ENCODE measurements at regions not wholly inside any gene's neighbourhood (a gene's known extent, or its start where the extent isn't known, plus 50 kb on each side); places are given as distances from the start of the nearest gene placed in this dataset.
"Not testable (repeated sequence)": the region's sequence is repeated elsewhere in the genome, so short reads cannot be mapped to it uniquely, and the experiment has no call there.

DNA sequence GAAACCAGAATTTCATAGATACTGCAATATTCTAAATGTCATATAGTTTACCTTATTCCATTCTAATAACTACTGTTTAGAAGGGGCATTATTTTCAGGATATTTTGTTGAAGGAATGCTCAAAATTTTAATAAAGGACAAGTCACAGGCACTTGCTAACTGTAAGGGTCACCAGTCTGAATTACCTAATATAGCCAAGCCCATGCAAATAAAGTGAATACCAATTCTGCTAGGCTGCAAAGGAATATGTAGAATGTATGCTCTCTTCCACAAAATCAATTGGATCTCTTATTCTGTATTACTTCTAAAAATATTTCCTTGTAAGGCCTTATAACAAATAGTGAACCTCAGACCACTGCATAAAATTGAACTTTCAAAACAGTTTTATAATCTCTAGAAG, 52.3 kb upstream of the FAT4 start:
- H3K36me3 Mint-ChIP-seq, result no peaks in the 10 kb centered on the region
- H3K27ac Mint-ChIP-seq, result no peak overlapping the region
- no peak overlapping the region for H3K4me3 Mint-ChIP-seq
- no peaks in the 10 kb centered on the region for H3K4me1 Mint-ChIP-seq
- no peaks in the 10 kb centered on the region for H3K9me3 Mint-ChIP-seq
- no peaks in the 10 kb centered on the region for H3K27me3 Mint-ChIP-seq
- ATAC-seq, result no peak

DNA sequence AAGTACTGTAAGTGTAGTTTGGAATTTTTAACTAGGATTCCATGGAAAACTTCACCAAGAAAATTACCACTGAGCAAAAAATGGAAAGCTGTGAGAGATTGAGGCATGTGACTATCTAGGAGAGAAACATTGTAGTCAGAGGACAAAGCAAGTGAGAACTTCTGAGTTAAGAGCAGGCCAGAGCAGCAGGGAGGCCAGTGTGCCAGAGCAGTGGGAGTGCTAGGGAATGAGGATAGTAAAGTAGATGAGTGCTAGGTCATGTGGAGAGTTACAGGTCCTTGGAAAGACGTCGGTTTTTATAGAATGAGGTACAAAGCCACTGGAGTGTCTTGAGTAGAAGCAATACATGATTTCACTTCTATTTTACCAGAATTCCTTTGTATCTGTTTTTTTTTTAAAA, 52.7 kb upstream of the FAT4 start:
- Mint-ChIP-seq H3K27ac (no peak overlapping the region), H3K36me3 (no peaks in the 10 kb centered on the region), H3K27me3 (no peaks in the 10 kb centered on the region), H3K9me3 (no peaks in the 10 kb centered on the region), H3K4me1 (no peaks in the 10 kb centered on the region), H3K4me3 (no peak overlapping the region)
- ATAC-seq, result no peak

DNA sequence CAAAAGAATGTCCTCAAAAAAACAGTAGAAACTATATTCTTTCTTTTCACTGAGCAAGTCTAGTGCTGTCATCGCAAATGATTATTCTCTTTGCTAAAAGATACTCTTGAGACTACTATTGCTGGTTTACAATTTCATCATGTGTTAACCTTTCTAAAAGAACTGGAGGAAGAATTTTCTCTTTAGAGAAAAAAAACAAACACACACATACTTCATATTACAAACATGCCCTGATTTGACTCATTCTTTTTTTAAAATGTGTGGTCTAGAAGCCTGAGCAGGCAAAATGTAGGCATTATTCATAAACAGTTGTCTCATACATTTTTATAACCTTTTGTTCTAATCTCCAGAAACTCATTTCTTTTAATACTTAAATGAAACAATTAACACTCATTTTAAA, 60.6 kb upstream of the FAT4 start:
- H3K27ac Mint-ChIP-seq, result no peak overlapping the region
- no peak overlapping the region for H3K4me3 Mint-ChIP-seq
- no peak for ATAC-seq

DNA sequence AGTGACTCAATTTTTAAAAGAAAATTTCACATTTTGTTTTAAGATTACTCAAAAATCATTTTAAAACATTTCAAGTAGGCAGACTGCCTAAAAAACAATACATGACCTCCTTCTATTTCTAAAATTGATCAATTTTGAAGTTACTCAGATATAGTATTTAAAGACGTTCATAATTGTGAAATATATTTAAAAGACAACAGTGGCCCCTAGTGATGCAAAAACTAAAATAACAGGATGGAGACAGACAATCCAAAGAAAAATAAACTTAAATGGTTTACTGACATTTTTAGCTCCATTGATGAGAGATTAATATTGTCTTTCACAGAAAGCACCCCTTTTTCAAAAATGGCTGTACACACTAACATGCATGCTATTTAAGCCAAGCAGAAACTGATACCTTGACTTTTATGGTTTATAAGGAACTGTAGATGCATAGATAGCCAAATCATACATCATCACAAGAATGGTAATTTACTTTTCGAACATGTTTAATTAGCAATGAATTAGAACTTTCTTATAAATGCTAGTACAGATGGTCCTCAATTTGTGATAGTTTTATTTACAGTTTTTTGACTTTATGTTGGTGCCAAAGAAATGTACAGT, 69.8 kb upstream of the FAT4 start:
- Mint-ChIP-seq H3K27ac (no peak overlapping the region), H3K4me1 (no peaks in the 10 kb centered on the region), H3K9me3 (no peaks in the 10 kb centered on the region), H3K36me3 (no peaks in the 10 kb centered on the region), H3K4me3 (no peak overlapping the region), H3K27me3 (no peaks in the 10 kb centered on the region)
- ATAC-seq, result no peak

More for the DNA sequence above, 60.6 kb upstream of the FAT4 start:
- Mint-ChIP-seq H3K27me3 (no peaks in the 10 kb centered on the region), H3K36me3 (no peaks in the 10 kb centered on the region), H3K9me3 (no peaks in the 10 kb centered on the region), H3K4me1 (no peaks in the 10 kb centered on the region)

DNA sequence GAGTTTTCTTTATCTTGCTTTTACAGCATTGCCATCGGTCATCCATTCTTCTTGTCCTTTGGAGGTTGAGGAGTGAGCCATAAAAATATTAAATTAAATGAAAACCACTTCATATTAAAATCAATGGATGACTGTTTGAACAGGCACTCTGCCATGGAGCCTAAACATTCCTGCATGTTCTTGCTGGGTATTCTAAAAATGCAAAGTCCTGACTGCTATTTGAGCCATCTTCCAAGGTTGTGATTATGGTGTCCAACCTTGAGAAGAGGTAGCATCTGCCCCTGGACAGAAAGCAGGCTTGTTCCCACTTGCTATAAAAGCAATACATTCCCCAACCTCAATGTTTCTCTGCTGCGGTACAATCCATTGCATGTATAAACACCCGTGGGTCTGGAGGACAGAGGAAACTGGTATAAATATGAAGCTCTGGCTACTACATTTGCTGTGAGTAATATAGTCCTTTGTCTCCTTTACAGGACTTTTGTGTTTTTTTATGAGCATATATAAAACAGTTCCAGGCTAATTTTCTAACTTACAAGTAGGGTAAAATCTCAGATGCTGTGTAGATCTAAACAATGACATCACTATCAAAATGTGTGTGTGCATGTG, 70.9 kb upstream of the FAT4 start:
- no peak for ATAC-seq
- Mint-ChIP-seq H3K27ac (no peak overlapping the region), H3K36me3 (no peaks in the 10 kb centered on the region), H3K9me3 (no peaks in the 10 kb centered on the region), H3K4me1 (no peaks in the 10 kb centered on the region), H3K27me3 (no peaks in the 10 kb centered on the region), H3K4me3 (no peak overlapping the region)

DNA sequence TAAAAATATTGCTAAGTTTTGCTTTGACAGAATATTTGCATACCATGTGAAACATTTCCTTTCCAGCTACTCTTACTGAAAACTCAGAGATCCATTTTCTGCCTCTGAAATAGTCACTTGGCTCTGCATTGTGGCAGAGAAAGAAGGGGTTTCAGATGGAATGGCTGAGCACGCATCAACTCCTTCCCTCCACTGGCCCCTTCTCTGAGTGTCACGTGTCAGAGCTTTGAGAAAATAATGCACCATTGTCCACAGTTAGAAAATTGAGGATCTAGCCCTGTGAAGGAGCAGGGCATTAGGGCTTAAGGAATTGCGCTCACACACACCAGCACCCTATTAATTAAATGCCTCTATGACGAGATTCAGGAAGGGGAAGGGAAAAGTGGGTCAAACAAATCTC, 78.8 kb upstream of the FAT4 start:
- no peaks in the 10 kb centered on the region for H3K27me3 Mint-ChIP-seq
- H3K9me3 Mint-ChIP-seq, result peaks cover 6% of the 10 kb centered on the region

DNA sequence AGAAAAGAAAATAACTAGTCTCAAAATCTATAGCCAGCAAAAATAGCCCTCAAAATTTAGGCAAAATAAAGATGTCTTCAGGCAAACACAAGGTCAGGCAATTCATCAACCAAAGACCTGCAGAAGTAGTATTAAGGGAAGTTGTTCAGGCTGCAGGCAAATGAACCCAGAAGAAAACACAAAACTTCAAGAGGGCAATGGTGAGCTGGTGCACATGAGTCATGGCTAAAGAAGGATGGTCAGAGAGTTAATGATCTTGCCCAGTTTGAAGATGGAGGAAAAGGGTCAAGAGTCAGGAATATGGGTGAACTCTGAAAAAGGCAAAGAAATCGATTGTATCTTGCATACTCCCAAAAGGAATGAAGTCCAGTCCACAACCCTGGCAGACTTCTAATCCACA, 83.1 kb upstream of the FAT4 start:
- no peaks in the 10 kb centered on the region for H3K4me1 Mint-ChIP-seq
- H3K36me3 Mint-ChIP-seq, result no peaks in the 10 kb centered on the region
- no peak overlapping the region for H3K4me3 Mint-ChIP-seq
- no peak for ATAC-seq
- no peaks in the 10 kb centered on the region for H3K27me3 Mint-ChIP-seq
- H3K27ac Mint-ChIP-seq, result no peak overlapping the region
- peaks cover 8% of the 10 kb centered on the region for H3K9me3 Mint-ChIP-seq

More for the DNA sequence above, 78.8 kb upstream of the FAT4 start:
- Mint-ChIP-seq H3K4me3 (no peak overlapping the region), H3K4me1 (no peaks in the 10 kb centered on the region), H3K36me3 (no peaks in the 10 kb centered on the region), H3K27ac (no peak overlapping the region)
- no peak for ATAC-seq

DNA sequence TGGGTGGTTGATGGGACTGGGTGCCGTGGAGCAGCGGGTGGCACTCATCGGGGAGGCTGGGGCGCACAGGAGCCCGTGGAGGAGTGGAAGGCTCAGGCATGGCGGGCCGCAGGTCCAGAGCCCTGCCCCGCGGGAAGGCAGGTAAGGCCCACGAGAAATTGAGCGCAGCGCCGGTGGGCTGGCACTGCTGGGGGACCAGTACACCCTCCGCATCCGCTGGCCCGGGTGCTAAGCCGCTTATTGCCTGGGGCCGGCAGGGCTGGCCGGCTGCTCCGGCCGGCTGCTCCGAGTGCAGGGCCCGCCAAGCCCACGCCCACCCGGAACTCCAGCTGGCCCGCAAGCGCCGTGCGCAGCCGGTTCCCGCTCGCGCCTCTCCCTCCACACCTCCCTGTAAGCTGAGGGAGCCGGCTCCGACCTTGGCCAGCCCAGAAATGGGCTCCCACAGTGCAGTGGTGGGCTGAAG, 85.1 kb upstream of the FAT4 start:
- H3K4me3 Mint-ChIP-seq, result no peak overlapping the region
- no peaks in the 10 kb centered on the region for H3K36me3 Mint-ChIP-seq
- no peak overlapping the region for H3K27ac Mint-ChIP-seq
- H3K9me3 Mint-ChIP-seq, result peaks cover 8% of the 10 kb centered on the region
- no peak for ATAC-seq
- H3K4me1 Mint-ChIP-seq, result no peaks in the 10 kb centered on the region
- no peaks in the 10 kb centered on the region for H3K27me3 Mint-ChIP-seq

DNA sequence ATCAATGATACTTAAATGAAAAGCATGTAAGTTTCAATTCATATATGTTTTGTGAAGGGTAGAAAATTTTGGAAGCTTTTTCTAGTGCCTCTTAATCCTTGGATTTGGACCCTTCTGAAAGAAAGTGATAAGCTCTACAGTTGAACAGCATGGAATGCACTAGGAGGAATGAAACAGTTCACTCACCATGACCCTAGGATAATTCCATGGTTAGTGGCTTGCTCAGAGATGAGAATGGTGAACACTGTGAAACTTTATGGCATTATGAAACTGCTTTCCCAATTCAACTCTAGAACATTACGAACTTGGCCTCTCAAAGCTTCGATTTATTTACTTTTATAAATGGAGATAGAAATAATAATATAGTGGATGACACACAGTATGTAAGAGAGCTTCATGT, 88.9 kb upstream of the FAT4 start:
- Mint-ChIP-seq H3K36me3 (no peaks in the 10 kb centered on the region), H3K4me1 (no peaks in the 10 kb centered on the region), H3K27ac (no peak overlapping the region), H3K9me3 (peaks cover under 1% of the 10 kb centered on the region), H3K27me3 (no peaks in the 10 kb centered on the region), H3K4me3 (no peak overlapping the region)
- no peak for ATAC-seq

DNA sequence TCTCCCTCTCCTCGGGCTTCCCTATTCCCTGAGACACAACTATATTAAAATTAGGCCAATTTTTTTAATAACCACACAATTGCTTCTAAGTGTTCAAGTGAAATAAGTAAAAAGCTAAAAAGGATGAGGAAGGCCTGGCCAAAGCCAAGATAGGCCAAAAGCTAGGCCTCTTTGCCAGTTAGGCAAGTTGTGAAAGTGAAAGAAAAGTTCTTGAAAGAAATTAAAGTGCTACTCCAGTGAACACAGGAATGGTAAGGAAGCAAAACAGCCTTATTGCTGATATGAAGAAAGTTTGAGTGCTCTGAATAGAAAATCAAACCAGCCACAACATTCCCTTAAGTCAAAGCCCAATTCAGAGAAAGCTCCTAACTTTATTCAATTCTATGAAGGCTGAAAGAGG, 114.2 kb upstream of the FAT4 start:
- no peak for ATAC-seq
- H3K9me3 Mint-ChIP-seq, result no peaks in the 10 kb centered on the region
- no peaks in the 10 kb centered on the region for H3K27me3 Mint-ChIP-seq
- no peak overlapping the region for H3K4me3 Mint-ChIP-seq
- no peaks in the 10 kb centered on the region for H3K36me3 Mint-ChIP-seq
- no peak overlapping the region for H3K27ac Mint-ChIP-seq
- no peaks in the 10 kb centered on the region for H3K4me1 Mint-ChIP-seq

DNA sequence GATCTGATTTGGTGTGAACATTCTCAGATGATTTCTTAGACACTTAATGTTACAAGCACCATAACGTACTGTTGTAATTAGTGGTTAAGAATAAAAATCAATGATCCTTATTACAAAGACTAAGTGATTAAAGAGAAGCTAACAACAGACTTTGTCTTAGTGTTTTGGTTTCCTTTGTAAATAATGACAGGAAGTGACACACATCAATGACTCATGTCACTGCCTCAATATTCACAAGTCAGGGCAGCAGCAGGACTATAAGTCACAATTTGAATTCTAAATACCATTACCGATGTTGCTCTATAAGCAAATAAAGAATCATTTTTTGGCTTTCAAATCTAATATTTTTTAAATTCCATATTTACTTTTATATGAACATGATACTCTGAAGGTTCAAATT, 115.8 kb upstream of the FAT4 start:
- no peak overlapping the region for H3K27ac Mint-ChIP-seq
- no peak for ATAC-seq
- H3K27me3 Mint-ChIP-seq, result no peaks in the 10 kb centered on the region
- no peak overlapping the region for H3K4me3 Mint-ChIP-seq
- H3K9me3 Mint-ChIP-seq, result no peaks in the 10 kb centered on the region
- no peaks in the 10 kb centered on the region for H3K36me3 Mint-ChIP-seq
- no peaks in the 10 kb centered on the region for H3K4me1 Mint-ChIP-seq

DNA sequence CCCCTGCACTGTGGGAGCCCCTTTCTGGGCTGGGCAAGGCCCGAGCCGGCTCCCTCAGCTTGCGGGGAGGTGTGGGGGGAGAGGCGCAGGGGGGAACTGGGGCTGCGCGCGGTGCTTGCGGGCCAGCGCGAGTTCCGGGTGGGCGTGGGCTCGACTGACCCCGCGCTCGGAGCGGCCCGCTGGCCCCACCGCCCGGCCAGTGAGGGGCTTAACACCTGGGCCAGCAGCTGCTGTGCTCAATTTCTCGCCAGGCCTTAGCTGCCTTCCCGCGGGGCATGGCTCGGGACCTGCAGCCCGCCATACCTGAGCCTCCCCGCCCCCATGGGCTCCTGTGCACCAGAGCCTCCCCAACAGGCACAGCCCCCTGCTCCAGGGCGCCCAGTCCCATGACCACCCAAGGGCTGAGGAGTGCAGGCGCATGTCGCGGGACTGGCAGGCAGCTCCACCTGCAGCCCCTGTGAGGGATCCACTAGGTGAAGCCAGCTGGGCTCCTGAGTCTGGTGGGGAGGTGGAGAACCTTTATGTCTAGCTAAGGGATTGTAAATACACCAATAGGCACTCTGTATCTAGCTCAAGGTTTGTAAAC, 122.8 kb upstream of the FAT4 start:
- H3K9me3 Mint-ChIP-seq, result not testable (repeated sequence)

DNA sequence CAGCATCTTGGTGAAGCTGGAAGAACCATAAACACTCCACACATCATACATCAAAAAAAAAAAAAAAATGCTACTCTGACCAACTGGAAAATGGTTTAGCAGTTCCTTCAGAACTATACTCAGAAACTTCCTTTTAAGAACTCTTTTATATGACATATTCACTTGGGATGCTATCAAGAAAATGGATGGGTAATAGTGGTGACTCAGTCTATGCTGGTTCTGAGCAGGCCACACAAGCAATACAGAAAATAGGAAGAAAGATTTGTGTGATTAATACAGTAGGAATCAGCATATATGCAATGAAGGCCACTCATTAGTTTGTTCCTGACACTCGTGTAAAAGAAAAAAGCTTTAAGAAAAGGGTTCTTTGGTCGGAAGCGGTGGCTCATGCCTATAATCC, 123.5 kb upstream of the FAT4 start:
- Mint-ChIP-seq H3K27me3 (no peaks in the 10 kb centered on the region), H3K9me3 (no peaks in the 10 kb centered on the region), H3K36me3 (no peaks in the 10 kb centered on the region), H3K4me1 (no peaks in the 10 kb centered on the region), H3K4me3 (no peak overlapping the region), H3K27ac (no peak overlapping the region)
- ATAC-seq, result no peak

More for the DNA sequence above, 122.8 kb upstream of the FAT4 start:
- H3K4me1 Mint-ChIP-seq, H3K27ac Mint-ChIP-seq, H3K4me3 Mint-ChIP-seq, H3K27me3 Mint-ChIP-seq, H3K36me3 Mint-ChIP-seq, ATAC-seq: not testable (repeated sequence)

DNA sequence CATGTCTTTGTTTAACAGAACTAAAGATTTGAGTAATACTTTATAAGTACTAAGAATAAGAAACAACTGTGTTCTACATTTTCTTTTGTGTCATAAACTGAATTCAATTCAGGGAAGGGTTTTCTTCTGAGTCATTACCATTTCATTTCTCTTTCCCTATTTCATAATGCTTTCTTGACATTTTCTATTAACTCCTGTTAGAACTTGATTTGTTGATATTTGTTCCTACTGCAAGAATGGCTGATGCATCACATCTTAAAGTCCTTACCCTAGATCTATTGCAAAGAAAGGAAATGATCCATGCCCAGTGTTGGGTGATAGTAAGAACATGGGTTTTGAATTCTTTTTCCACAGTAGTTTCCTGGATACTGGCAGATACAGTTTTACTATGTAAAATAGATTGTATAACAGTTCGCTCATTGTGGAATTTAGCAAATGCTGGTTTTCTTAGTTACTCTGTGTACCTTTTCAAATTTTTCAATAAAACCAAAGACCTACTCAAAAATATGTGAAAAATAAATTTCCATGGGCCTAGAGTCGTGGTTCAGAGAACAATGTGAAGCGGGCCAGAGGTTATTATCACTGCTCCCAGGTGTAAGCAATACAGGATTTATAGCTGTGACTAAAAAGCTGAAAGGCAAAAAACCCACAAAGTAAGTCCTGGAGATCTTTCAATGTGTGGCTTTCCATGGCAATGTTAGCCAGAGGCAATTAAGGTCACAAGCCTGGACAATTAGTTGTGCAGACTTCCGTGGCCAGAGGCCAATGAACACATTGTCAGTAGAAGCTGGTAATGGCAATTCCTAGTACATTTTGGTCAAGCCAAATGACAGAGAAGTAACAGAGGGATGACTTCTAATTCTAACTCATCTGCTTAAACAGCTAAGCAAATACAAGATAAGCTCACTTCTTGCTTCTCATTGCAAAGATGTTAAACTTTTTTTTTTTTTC, 127.3 kb upstream of the FAT4 start:
- Mint-ChIP-seq H3K27me3 (no peaks in the 10 kb centered on the region), H3K36me3 (no peaks in the 10 kb centered on the region), H3K9me3 (no peaks in the 10 kb centered on the region), H3K4me1 (no peaks in the 10 kb centered on the region), H3K27ac (no peak overlapping the region), H3K4me3 (no peak overlapping the region)
- ATAC-seq, result no peak

DNA sequence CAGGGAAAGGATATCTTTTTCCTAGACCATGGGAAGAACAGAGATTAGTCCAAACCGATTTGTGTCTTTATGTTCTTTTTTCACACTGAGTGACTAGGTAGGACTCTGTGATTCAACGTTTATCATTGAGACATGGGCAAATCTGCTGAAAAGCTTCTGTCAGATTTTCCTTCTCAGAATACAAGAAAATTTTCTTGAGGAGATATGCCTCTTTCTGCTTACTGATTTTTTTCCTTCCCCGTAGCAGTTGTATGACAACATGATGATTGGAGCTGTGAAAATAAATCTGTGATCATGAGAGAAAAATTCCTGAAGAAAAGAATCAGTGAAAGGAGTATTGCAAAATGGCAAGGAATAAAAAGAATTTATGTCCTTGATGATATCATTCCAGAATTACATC, 130.6 kb upstream of the FAT4 start:
- no peak overlapping the region for H3K27ac Mint-ChIP-seq
- H3K27me3 Mint-ChIP-seq, result no peaks in the 10 kb centered on the region
- H3K36me3 Mint-ChIP-seq, result no peaks in the 10 kb centered on the region
- no peak overlapping the region for H3K4me3 Mint-ChIP-seq
- no peak for ATAC-seq
- peaks cover 2% of the 10 kb centered on the region for H3K9me3 Mint-ChIP-seq
- H3K4me1 Mint-ChIP-seq, result no peaks in the 10 kb centered on the region
